Hepatocyte (in vitro differentiated cells): ENCODE measurements at regions not wholly inside any gene's neighbourhood (a gene's known extent, or its start where the extent isn't known, plus 50 kb on each side); places are given as distances from the start of the nearest gene placed in this dataset.

Source experiments
- CTCF ChIP-seq: fragments of 200-600 bp; sonication (generic); IDR thresholded peaks from 2 replicates; pipeline ENCODE4 v1.5.1; 2016; ENCODE audit warnings: antibody characterized with exemption, mild to moderate bottlenecking; ENCODE audit not compliant: poor library complexity
- EZH2 ChIP-seq: fragments of 200-600 bp; sonication (generic); IDR thresholded peaks from 2 replicates; pipeline ENCODE4 v1.6.1; 2016; ENCODE audit warnings: antibody characterized with exemption, mild to moderate bottlenecking, borderline replicate concordance

GRCh38 chr10:35933940-35934641 lies 292.0 kb upstream of the FZD8 start:
- TF ChIP-seq CTCF = no peak
- no peak for TF ChIP-seq EZH2
